GM19043 (cell line): ENCODE measurements at regions not wholly inside any gene's neighbourhood (a gene's known extent, or its start where the extent isn't known, plus 50 kb on each side); places are given as distances from the start of the nearest gene placed in this dataset.

Experiments used
- ATAC-seq: cut with Tn5 transposase; IDR thresholded peaks from one replicate; pipeline ENCODE4 v1.9.1; 2021; ENCODE audit warnings: low read depth; ENCODE audit not compliant: unreplicated experiment

DNA sequence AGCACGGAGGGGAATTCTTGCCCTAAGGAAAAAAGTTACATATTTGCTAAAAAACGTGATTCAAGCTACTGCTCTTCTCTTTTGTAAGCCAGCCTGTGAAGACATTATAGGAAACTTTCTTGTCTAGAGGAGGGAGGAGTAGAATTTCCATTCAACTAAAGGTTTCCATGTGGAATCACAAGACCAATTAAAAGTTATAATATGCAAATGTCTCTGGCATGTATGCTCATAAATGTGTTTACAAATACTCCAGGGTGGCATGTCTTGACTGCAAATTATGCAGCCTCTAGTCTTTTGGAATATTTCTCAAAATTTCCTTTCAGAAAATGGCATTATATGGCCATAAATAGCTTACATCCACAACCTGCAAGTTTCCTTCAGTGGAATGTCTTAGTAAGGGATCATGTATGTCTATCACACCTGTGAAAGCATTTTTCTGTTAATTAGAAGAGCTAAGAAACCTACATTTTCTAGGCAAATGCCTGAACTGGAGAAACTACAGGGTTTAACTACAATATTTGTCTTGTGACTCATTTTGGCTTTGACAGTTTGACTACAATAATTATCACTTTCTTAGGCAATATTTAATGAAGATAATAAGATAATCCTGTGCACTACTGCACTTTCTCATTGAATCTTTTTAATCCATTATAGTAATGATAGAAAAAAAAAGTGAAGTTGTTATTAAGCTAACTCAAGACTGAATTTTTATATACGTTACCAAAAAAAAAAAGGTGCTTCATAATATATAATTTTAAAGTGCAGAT is 111.1 kb upstream of the C10orf90 start:
- ATAC-seq = no peak

DNA sequence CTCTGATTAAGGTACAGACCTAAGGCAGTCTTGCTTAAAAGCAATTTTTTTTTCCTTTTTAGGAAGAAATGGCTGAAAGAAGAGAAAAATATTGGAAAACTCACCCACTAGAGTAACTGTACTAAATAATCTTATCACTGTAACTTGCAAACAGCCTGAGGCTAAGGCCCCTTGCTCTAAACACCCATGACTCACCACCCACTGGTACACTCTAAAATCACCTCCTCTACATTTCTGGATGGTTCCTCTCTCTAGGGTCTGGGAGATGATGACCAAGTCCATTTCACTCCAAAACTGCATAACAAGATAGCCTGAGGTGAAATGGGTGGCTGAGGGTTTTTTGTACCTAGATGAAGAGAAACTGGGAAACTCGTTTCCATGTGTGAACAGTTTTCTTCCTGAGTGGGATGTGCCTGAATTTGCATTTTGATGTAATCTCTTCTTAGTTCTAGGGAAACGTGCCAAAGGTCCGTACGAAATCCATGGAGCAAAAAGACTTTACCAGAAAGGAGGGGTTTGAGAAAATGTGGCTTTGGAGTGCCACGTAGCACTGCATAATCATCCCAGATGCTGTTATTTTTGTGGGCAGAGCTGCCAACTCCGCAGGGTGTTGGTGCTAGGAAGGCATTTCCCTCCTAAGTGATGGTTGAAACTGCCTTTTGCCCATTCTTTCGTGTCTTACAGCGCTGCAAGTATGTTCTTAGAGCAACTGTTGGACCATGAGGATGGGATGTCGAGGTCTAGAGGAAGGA is 113.5 kb upstream of the C10orf90 start:
- no peak for ATAC-seq

- no peak for ATAC-seq
Observed at GRCh38 chr10:126787201-126787600, 116.7 kb upstream of the C10orf90 start.

DNA sequence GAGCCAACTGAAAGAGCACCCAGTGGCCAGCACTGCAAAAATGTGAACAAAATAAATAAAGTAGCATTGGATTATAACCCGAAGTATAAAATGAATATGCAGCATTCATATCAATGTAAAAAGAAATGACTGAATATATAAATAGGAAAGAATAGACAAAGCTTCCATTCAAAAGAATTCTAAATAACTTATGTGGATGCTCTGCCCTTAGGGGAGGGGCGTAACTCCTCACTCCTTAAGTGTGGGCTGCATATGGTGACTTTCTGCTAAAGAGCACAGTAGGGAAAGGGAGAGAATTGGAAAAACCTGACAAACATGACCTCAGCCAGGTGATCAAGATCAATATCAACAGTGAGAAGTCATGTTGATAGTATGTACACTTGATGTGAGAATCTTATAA is 109.9 kb upstream of the DOCK1 start:
- ATAC-seq = no peak

DNA sequence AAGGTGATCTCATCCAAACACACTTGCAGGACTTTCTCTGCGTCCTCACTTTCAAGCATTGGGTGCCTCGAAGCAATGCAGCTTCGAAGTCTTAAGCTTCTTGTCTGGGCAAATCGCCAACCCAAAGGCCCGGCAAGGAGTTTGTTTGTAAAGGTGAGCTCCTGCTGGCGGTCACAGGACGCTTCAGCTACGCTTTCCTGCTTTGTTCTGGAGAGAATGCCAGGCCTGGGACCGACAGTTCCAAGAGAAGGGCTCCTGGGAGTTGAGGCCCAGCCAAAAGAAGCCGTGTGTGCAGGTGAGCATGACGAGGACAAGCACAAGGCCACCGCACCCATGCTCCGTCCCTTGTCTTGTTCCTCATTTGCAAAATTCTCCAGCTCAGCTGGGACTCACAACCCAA is 106.6 kb upstream of the DOCK1 start:
- ATAC-seq = no peak

DNA sequence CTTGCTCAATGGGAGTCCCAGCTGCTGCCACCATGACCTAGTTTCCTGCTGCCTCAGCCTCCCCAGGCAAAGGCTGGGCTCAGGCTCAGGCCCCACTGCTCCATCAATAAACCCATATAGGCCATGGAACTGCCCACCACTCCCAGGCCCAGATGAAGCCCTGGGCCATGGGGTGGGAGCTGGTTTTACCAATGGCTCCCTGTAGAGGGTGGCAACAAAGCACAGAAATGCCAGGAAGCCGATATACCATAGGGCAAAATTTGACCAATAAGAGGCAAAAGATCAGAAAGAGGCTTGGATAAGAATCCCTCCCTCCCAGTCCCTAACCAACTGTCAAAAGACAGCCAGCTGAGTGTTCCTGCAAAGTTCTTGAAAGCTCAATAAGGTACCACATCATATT is 101.8 kb upstream of the DOCK1 start:
- no peak for ATAC-seq

- ATAC-seq = no peak
Observed at GRCh38 chr10:126804396-126804795, 100.8 kb upstream of the DOCK1 start.

GRCh38 chr10:126806498-126806897 is 98.7 kb upstream of the DOCK1 start:
- ATAC-seq = no peak

- ATAC-seq = no peak
Observed at GRCh38 chr10:126806991-126807702, 98.1 kb upstream of the DOCK1 start.

DNA sequence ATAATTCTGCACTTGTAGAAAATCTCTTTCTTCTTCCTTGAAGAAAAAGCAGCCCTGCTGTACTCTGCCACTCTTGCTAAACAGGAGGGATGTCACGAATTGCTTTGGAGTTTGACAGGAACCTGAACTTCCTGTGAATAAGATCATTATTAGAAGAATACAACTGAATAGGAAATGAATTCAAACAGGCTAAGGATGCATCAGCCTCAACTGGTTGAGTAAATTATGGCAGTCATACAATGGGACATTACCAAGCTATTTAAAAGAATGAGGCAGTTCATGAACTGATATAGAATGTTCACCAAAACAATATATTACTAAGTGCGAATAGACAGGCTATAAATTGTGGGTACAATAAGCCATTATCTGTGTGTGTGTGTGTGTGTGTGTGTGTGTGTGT is 97.1 kb upstream of the DOCK1 start:
- no peak for ATAC-seq

DNA sequence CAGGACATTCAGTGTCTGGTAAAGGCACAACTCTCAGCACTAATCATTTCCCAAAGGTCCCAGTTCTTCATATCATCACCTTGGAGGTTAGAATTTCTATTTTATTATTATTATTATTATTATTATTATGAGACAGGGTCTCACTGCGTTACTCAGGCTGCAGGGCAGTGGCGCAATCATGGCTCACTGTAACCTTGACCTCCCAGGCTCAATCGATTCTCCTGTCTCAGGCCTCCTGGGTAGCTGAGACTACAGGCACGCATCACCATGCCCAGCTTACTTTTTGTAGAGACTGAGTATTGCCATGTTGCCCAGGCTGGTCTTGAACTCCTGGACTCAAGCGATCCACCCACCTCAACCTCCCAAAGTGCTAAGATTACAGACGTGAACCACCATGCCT is 91.8 kb upstream of the DOCK1 start:
- ATAC-seq = no peak

- ATAC-seq = no peak
Observed at GRCh38 chr10:126833542-126833941, 71.7 kb upstream of the DOCK1 start.

GRCh38 chr10:126836009-126836408 is 69.2 kb upstream of the DOCK1 start:
- no peak for ATAC-seq

- no peak for ATAC-seq
Observed at GRCh38 chr10:126838316-126838715, 66.9 kb upstream of the DOCK1 start.

DNA sequence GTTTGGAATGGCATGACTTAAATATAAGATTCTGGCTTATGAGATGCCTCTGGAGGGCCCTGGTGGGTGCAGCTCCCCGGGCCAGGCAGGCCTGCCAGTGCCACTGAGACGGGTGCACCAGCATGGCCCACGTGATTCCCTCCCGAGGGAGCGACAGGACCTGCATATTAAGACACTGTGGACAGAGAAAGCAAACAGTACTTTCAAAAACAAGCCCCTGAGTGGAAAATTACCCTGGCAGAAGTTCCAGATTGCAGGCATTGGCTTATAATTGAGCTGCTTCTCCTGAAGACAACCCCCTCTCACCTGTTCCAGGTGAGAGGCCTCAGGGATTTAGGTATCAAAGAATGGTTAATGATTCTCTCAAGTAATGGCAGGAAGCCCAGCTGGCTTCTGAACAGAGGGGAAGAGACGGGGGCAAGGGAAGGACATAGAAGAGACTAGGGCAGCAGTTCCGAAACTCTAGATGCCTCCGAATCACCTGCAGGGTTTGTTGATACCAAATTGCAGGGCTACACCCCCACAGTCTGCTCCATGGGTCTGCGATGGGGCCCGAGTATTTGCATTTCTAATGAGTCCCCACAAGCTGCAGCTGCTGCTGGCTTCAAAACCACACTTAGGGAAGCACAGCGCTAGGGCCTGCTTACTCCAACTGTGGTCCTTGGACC is 66.0 kb upstream of the DOCK1 start:
- ATAC-seq = no peak

DNA sequence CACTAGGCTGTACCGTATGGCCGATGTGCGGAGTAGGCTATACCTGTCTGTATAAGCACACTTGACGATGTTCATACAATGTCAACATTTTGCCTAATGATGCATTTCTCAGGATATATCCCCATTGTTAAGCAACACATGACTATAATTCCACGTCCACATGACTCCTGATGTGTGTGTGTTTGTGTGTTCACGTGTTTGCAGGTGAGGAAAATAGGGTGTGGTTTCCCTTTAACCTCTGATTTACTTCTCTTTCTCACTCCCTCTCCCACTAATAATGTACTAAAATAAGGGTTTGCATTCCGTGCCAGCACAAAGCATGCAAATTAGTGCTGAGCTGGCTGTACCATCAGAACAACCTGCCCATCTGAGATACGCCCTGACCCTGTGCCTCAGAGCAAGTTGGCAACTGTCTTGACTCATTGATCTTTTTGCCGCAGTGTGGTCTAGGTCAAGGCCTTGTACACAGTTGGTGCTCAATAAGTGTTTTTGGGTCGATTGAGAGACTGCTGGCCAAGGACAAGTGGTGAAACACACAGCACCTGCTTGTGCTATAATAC is 64.6 kb upstream of the DOCK1 start:
- ATAC-seq = no peak

DNA sequence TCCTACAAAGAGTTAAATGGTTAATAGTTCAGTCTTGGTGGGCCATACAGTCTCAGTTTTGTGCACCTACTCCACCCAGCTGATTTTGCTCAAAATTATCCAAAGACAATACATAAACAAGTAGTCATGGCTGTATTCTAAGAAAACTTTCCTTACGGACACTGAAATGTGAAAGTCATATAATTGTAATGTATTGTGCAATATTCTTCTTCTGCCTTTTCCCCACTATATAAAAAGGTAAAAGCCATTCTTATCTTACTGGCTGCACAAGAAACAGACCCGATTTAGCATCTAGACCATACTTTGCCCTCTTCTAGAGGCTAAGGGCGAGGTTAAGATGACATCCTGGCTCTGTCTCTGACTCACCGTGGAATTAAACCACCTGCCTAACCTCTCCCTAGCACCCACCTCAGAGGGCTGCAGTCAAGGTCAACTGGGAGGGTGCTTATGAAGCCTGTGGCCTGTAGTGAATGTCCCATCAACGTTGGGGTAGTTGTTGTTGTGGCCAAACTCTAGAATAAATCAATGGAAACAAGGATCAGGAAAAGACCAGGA is 63.8 kb upstream of the DOCK1 start:
- ATAC-seq = no peak

- no peak for ATAC-seq
Observed at GRCh38 chr10:126842356-126842755, 62.9 kb upstream of the DOCK1 start.

DNA sequence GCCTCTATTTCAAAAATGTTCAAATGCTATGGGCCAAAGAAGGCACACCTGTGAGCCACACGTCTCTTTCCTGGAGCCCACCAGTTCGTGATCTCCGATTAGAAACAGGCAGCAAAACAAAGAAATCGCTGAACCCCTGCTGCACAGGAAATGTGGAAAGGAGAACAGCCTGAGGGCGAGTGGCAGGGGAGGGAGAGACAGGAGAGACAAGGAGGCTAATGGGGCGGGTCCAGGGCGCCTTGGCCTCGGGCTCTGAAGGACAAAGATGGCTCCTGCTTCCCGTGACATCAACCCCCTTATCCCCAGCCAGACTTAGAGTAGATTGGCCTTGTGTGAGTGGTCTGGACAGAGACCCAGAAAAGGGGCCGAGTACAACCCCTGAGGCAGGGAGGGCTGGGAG is 62.4 kb upstream of the DOCK1 start:
- no peak for ATAC-seq

GRCh38 chr10:126843299-126843934 is 61.8 kb upstream of the DOCK1 start:
- ATAC-seq = no peak
